K562 (cell line): ENCODE measurements at regions not wholly inside any gene's neighbourhood (a gene's known extent, or its start where the extent isn't known, plus 50 kb on each side); places are given as distances from the start of the nearest gene placed in this dataset.

Experiments
- ATAC-seq: fragments of 200-7000 bp; cut with Tn5 transposase; 3 replicates; pipeline ENCODE4 v1.9.1; 2020; ENCODE audit warnings: moderate library complexity
- BruUV-seq: library from RNA; stranded (reverse); fragments of 400-500 nt; replicated peaks from 2 replicates; lab custom pipeline; 2021; lab: Mats Ljungman, UMichigan
- CTCF ChIA-PET: fragments of 300-600 bp; formaldehyde crosslinking; extraction: SDS; loops from one replicate; lab custom pipeline; 2021; ENCODE audit warnings: low intra/inter-chr PET ratio; lab: Yijun Ruan, JAX
- POLR2A ChIA-PET: fragments of 300-600, 350-650 bp; sonication (Branson Sonifier 250); formaldehyde crosslinking; extraction: SDS; loops from one replicate; lab custom pipeline; 2021; ENCODE audit warnings: antibody characterized with exemption, inconsistent platforms; lab: Yijun Ruan, JAX
- DNase-seq, 4 experiments: peaks; one replicate each; pipeline versions ENCODE4 v3.0.0 to v3.0.0-alpha.2; 2011 to 2018; ENCODE audit warnings: low spot score in 3 of 4, mixed read lengths in 3 of 4; ENCODE audit errors: extremely low read depth in 1 of 4
- FAIRE-seq: peaks from 2 replicates; lab custom pipeline; 2011; peaks lifted over from hg19 to GRCh38; lab: Jason Lieb, UNC
- H2AFZ ChIP-seq: 2 replicates; pipeline ENCODE4 v1.6.0; 2011; ENCODE audit warnings: low read depth, low read length, control low read depth, inconsistent platforms
- H3K27ac ChIP-seq: fragments of 200-600 bp; 3 replicates; pipeline ENCODE4 v1.8.0; 2011; ENCODE audit warnings: low read depth, mild to moderate bottlenecking, control low read depth, inconsistent platforms, low read length, moderate library complexity, mixed read lengths; ENCODE audit errors: extremely low read depth
- H3K27me3 ChIP-seq, 2 experiments: fragments of 300-600 bp in 1 of 2; 2 replicates in 1 of 2; 3 replicates in 1 of 2; pipeline versions ENCODE4 v1.6.0 to v1.8.0; 2011; ENCODE audit warnings: inconsistent platforms in 2 of 2, low read length in 2 of 2, mild to moderate bottlenecking in 1 of 2, mixed read lengths in 1 of 2, moderate library complexity in 1 of 2; ENCODE audit not compliant: control insufficient read depth in 2 of 2, insufficient read depth in 2 of 2
- H3K36me3 ChIP-seq: fragments of 300-600 bp; 3 replicates; pipeline ENCODE4 v1.8.0; 2011; ENCODE audit warnings: mild to moderate bottlenecking, low read length, inconsistent platforms; ENCODE audit not compliant: control insufficient read depth, insufficient read depth
- H3K4me1 ChIP-seq, 2 experiments: fragments of 200-600 bp in 1 of 2; replicated peaks in 1 of 2; 2 replicates in 1 of 2; 3 replicates in 1 of 2; pipeline versions ENCODE4 v1.5.1 to v1.8.0; 2011; ENCODE audit warnings: inconsistent platforms in 2 of 2, low read length in 2 of 2, mild to moderate bottlenecking in 1 of 2, mixed read lengths in 1 of 2, moderate library complexity in 1 of 2; ENCODE audit not compliant: control insufficient read depth in 2 of 2, insufficient read depth in 2 of 2
- H3K4me2 ChIP-seq: 2 replicates; pipeline ENCODE4 v1.6.1; 2011; ENCODE audit warnings: low read length, control low read depth, inconsistent platforms, mixed read lengths; ENCODE audit not compliant: insufficient read depth
- H3K4me3 ChIP-seq: fragments of 200-600 bp; sonication (generic), shearing (Covaris generic); 2 replicates; pipeline ENCODE4 v1.5.1; 2016; ENCODE audit warnings: control low read depth, inconsistent platforms
- H3K79me2 ChIP-seq: fragments of 200-600 bp; 3 replicates; pipeline ENCODE4 v1.8.0; 2011; ENCODE audit warnings: low read length, inconsistent platforms; ENCODE audit not compliant: control insufficient read depth, insufficient read depth
- H3K9ac ChIP-seq, 2 experiments: 2 replicates each; pipeline versions ENCODE4 v1.6.0 to v1.6.1; 2011; ENCODE audit warnings: low read depth in 2 of 2, low read length in 2 of 2, control low read depth in 1 of 2, inconsistent platforms in 1 of 2, mild to moderate bottlenecking in 1 of 2, mixed read lengths in 1 of 2; ENCODE audit not compliant: insufficient read depth in 1 of 2
- H3K9me1 ChIP-seq: one replicate; pipeline ENCODE4 v1.6.0; 2011; ENCODE audit warnings: inconsistent platforms, mild to moderate bottlenecking, low read length, moderate library complexity; ENCODE audit not compliant: control insufficient read depth, insufficient read depth
- H3K9me3 ChIP-seq: replicated peaks from 2 replicates; pipeline ENCODE4 v1.5.1; 2011; ENCODE audit warnings: low read depth, low read length, inconsistent platforms; ENCODE audit not compliant: control insufficient read depth, insufficient read depth
- H4K20me1 ChIP-seq: replicated peaks from 2 replicates; pipeline ENCODE4 v1.6.1; 2011; ENCODE audit warnings: low read length, inconsistent platforms, mixed read lengths; ENCODE audit not compliant: control insufficient read depth, insufficient read depth
- KLF16 ChIP-seq: IDR thresholded peaks from 2 replicates; pipeline ENCODE4 v1.6.1; 2016; ENCODE audit warnings: antibody characterized with exemption
- MEF2A ChIP-seq: IDR thresholded peaks from 2 replicates; pipeline ENCODE4 v1.6.1; 2011; ENCODE audit warnings: low read depth, mild to moderate bottlenecking, low read length, moderate library complexity; ENCODE audit not compliant: control insufficient read depth
- POU5F1 ChIP-seq: fragments of 150-350 bp; IDR thresholded peaks from 2 replicates; pipeline ENCODE4 v1.6.1; 2014; ENCODE audit warnings: borderline replicate concordance, low read length, low read depth, mild to moderate bottlenecking; ENCODE audit not compliant: partially characterized antibody
- RBM25 ChIP-seq: fragments of 200-400 bp; formaldehyde crosslinking; IDR thresholded peaks from 2 replicates; pipeline ENCODE4 v1.6.1; 2018; ENCODE audit warnings: low read length, low read depth, moderate library complexity; ENCODE audit not compliant: severe bottlenecking
- THAP12 ChIP-seq: fragments of 250-450 bp; sonication (Bioruptor Pico); IDR thresholded peaks from 2 replicates; pipeline ENCODE4 v1.9.0; 2021; ENCODE audit warnings: mild to moderate bottlenecking, inconsistent platforms
- ZBTB5 ChIP-seq: fragments of 450-650 bp; IDR thresholded peaks from 2 replicates; pipeline ENCODE4 v1.6.1; 2017; ENCODE audit warnings: antibody characterized with exemption
- ZNF408 ChIP-seq: fragments of 250-450 bp; sonication (Bioruptor Pico); IDR thresholded peaks from 2 replicates; pipeline ENCODE4 v1.4.0; 2020; ENCODE audit warnings: low read depth, mild to moderate bottlenecking, moderate library complexity
- ZNF589 ChIP-seq: fragments of 200-800 bp; sonication (Bioruptor generic); IDR thresholded peaks from 2 replicates; pipeline ENCODE4 v1.6.1; 2016; ENCODE audit warnings: low read depth, missing genetic modification characterization, missing compliant biosample characterization
- ZNF655 ChIP-seq: fragments of 250-450 bp; sonication (Bioruptor Pico); IDR thresholded peaks from 2 replicates; pipeline ENCODE4 v1.5.0; 2021
- ZZZ3 ChIP-seq: fragments of 450-650 bp; IDR thresholded peaks from 2 replicates; pipeline ENCODE4 v1.6.1; 2016; ENCODE audit warnings: antibody characterized with exemption, mild to moderate bottlenecking, moderate library complexity
- WGBS: fragments of 100-300 bp; shearing (Covaris generic); methylation state at CpG from one replicate; pipeline ENCODE4 v1.1.6; 2016; ENCODE audit warnings: low coverage, mixed read lengths; ENCODE audit not compliant: insufficient coverage; ENCODE audit errors: missing lambda C conversion rate; 5-methylcytosine and 5-hydroxymethylcytosine counted together
- in situ Hi-C: fragments of 300-500 bp; cut with MboI; formaldehyde crosslinking; loops from 4 replicates; pipeline ENCODE4 v1.15.0; 2018; ENCODE audit warnings: inconsistent platforms, mixed read lengths
- intact Hi-C: fragments of 100-400 bp; cut with micrococcal nuclease; formaldehyde crosslinking; loops from 2 replicates; pipeline ENCODE4 v1.14.2; 2022

- TF ChIP-seq KLF16 (no peak), MEF2A (no peak), ZNF589 (no peak)
These were observed 88.3 kb downstream of the KLF15 start (continued) for GRCh38 chr3:126268866-126269265.

GRCh38 chr3:126267976-126268615, 87.7 kb upstream of the ALDH1L1 start:
- 6% methylated on average over 10 of the region's 15 CpGs for WGBS
- TF ChIP-seq ZBTB5 (no peak), ZNF655 (CRISPR knock-in tag) (no peak), POU5F1 (no peak), THAP12 (CRISPR knock-in tag) (no peak), RBM25 (peak; percentile 71), ZNF408 (no peak), ZZZ3 (no peak)
- ChIA-PET POLR2A (no interaction called here), CTCF (no interaction called here)
- H3K36me3 ChIP-seq: no peaks in the 10 kb centered on the region
- no peak overlapping the region for H2AFZ ChIP-seq
- no peak overlapping the region for H3K9ac ChIP-seq
- in situ Hi-C loops (no loop called here), intact Hi-C loops (no loop called here)
- H3K4me3 ChIP-seq: no peak overlapping the region
- FAIRE-seq: no peak
- H3K79me2 ChIP-seq: no peaks in the 10 kb centered on the region
- no peak overlapping the region for H3K4me2 ChIP-seq
- H3K27me3 ChIP-seq: peaks cover 5 to 44% of the 10 kb centered on the region in 2 experiments; a peak in 4 of 5 replicates
- no peak for DNase-seq
- H3K27ac ChIP-seq: no peak overlapping the region
- BruUV-seq: no TSS peak
- H3K9me3 ChIP-seq: no peaks in the 10 kb centered on the region
- H4K20me1 ChIP-seq: no peaks in the 10 kb centered on the region
- no peaks in the 10 kb centered on the region for H3K9me1 ChIP-seq
- no peak for ATAC-seq
- H3K4me1 ChIP-seq: peaks cover 0 to 9% of the 10 kb centered on the region in 2 experiments; a peak in 2 of 5 replicates
